Left renal pelvis (tissue), 4 donors: ENCODE measurements at regions not wholly inside any gene's neighbourhood (a gene's known extent, or its start where the extent isn't known, plus 50 kb on each side); places are given as distances from the start of the nearest gene placed in this dataset.

Experiments
- DNase-seq, 4 donors: peaks; one replicate each; pipeline ENCODE4 v3.0.0-alpha.2; 2013; ENCODE audit warnings: low read depth in 4 of 4, low spot score in 3 of 4

- DNase-seq, result no peak
These were observed 101.1 kb downstream of the DCAF12L2 start for GRCh38 chrX:126064901-126065541.

DNA sequence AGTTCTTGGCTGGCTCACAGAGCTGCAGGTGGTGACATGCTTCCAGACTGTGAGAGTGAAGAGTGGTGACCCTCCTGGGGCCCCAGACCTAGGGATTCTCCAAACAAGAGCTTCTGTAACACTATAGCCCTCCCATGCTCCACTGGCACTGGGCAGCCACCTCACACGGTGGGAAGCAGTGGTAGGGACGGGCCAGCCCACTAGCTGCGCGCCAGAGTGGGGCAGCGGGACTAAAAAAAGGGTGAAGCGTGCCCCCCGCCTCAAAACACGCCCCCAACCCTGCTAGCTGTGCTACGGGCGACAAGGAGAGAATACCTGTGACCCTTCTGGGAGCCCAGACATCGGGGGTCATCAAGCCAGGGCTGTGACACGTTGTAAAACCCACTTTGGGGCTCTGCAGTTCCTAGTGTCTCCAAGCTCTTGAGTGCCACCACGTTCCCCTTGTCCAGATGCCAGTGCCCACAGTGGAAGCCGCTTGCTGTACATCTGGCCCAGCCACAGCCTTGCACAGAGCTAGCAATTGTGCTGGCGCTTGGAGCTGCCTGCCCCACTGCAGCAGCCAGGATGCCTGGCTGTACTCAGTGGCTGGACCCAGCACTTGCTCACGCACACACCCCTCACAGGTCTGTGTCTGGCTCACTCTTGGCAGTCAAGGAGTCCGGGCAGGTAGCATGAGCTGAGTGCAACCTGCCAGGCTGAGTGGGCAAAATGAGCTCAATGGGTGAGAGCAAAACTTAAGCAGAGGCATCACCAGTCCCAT is 100.0 kb downstream of the DCAF12L2 start:
- no peak for DNase-seq
